ENCODE measurements at regions not wholly inside any gene's neighbourhood (a gene's known extent, or its start where the extent isn't known, plus 50 kb on each side); places are given as distances from the start of the nearest gene placed in this dataset.

DNA sequence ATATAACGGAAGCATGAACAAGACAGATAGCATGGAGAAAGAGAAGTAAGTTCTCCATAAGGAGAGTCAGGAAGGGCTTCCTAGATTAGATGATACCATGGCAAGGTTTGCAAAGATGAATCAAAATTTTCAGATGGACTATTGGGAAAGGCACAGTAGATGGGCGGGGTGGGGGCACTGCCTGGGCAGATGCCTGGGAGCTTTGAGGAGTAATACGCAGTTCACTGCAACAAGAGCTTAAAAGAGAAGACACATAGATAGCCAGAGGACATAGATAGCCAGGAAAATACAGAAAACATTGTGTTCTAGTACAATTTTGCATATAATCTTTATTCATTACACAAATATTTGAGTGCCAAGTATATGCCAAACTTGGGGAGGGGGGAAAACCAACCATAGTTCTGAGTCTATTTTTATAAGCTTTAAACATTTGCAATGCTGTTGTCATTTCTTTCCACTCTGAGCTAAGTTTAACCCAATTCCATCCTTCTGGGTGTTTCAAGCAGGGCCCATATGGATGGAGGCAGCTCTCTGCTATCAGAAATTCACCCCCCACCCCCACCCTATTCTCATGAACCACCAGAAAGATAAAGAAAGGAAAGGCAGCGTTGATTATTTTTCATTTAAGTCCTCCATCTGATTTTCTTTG, 120.6 kb downstream of the NUF2 start:
- Histone ChIP-seq H3K4me1 (ENCODE audit: insufficient read depth, low read length, poor library complexity, severe bottlenecking) (no peaks in the 10 kb centered on the region), H3K9me3 (ENCODE audit: low read length) (no peaks in the 10 kb centered on the region), H3K36me3 (ENCODE audit: insufficient read depth, low read length) (no peaks in the 10 kb centered on the region), H3K27ac (ENCODE audit: low read depth, low read length, poor library complexity, severe bottlenecking) (no peak overlapping the region), H3K4me2 (ENCODE audit: low read length) (no peak overlapping the region), H3K79me2 (ENCODE audit: insufficient read depth, low read depth, low read length) (no peaks in the 10 kb centered on the region), H4K20me1 (ENCODE audit: insufficient read depth, low read length) (no peaks in the 10 kb centered on the region), H2AFZ (ENCODE audit: low read length) (no peak overlapping the region), H3K4me3 (ENCODE audit: low read depth, low read length, poor library complexity, severe bottlenecking) (no peak overlapping the region), H3K9me2 (ENCODE audit: insufficient read depth, low read length) (no peaks in the 10 kb centered on the region)
- ChIA-PET CTCF (ENCODE audit: unreplicated experiment) (no interaction called here), POLR2A (interaction anchor here (0.7 kb wide), 1 partner anchor 12 kb away, joined by 3 read pairs; no protein-coding TSS in a partner anchor)
- no TSS peak for BruUV-seq (replicated peaks)
- TF ChIP-seq EZH2phosphoT487 (IDR thresholded peaks at IDR 0.05; ENCODE audit: borderline replicate concordance, low read depth, low read length) = no peak
- TF ChIP-seq, protein P1, sequence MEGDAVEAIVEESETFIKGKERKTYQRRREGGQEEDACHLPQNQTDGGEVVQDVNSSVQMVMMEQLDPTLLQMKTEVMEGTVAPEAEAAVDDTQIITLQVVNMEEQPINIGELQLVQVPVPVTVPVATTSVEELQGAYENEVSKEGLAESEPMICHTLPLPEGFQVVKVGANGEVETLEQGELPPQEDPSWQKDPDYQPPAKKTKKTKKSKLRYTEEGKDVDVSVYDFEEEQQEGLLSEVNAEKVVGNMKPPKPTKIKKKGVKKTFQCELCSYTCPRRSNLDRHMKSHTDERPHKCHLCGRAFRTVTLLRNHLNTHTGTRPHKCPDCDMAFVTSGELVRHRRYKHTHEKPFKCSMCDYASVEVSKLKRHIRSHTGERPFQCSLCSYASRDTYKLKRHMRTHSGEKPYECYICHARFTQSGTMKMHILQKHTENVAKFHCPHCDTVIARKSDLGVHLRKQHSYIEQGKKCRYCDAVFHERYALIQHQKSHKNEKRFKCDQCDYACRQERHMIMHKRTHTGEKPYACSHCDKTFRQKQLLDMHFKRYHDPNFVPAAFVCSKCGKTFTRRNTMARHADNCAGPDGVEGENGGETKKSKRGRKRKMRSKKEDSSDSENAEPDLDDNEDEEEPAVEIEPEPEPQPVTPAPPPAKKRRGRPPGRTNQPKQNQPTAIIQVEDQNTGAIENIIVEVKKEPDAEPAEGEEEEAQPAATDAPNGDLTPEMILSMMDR (conservative IDR thresholded peaks at IDR 0.05; ENCODE audit: low read length) = no peak
- DNase-seq (ENCODE audit: low spot score) = no peak
- intact Hi-C loops (cut with micrococcal nuclease; ENCODE audit: unreplicated experiment) = no loop called here

DNA sequence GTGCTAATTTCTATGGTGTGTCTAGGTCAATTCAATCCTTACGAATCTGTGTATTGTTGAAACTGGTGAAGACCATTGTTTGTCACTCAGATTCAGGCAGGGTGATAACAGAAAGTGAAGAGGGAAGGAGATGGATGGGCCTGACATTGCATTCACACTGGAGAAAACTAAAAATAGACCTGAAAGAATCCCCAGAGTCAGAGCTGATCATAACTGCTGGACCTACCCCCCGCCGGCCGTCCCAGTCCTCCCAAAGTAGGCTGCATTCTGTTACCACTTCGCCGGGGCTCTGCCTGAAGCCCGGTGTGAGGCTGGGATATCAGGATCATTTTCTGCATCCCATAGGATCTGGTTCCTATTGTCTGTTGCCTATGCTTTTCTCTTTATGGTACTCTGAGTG, 121.1 kb downstream of the NUF2 start:
- Histone ChIP-seq H3K9me3 (ENCODE audit: low read length) (no peaks in the 10 kb centered on the region), H3K27ac (ENCODE audit: low read depth, low read length, poor library complexity, severe bottlenecking) (no peak overlapping the region), H4K20me1 (ENCODE audit: insufficient read depth, low read length) (no peaks in the 10 kb centered on the region), H3K36me3 (ENCODE audit: insufficient read depth, low read length) (no peaks in the 10 kb centered on the region), H2AFZ (ENCODE audit: low read length) (no peak overlapping the region), H3K4me1 (ENCODE audit: insufficient read depth, low read length, poor library complexity, severe bottlenecking) (no peaks in the 10 kb centered on the region), H3K4me3 (ENCODE audit: low read depth, low read length, poor library complexity, severe bottlenecking) (no peak overlapping the region), H3K79me2 (ENCODE audit: insufficient read depth, low read depth, low read length) (no peaks in the 10 kb centered on the region), H3K9me2 (ENCODE audit: insufficient read depth, low read length) (no peaks in the 10 kb centered on the region), H3K4me2 (ENCODE audit: low read length) (no peak overlapping the region)
- TF ChIP-seq EZH2phosphoT487 (IDR thresholded peaks at IDR 0.05; ENCODE audit: borderline replicate concordance, low read depth, low read length) = no peak
- TF ChIP-seq, protein P1 (conservative IDR thresholded peaks at IDR 0.05; ENCODE audit: low read length) = no peak
- ChIA-PET CTCF (ENCODE audit: unreplicated experiment) (no interaction called here), POLR2A (interaction anchor here (0.7 kb wide), 3 partner anchors 11 to 74 kb away, joined by 3 read pairs; no protein-coding TSS in a partner anchor)
- DNase-seq (ENCODE audit: low spot score) = no peak
- intact Hi-C loops (cut with micrococcal nuclease; ENCODE audit: unreplicated experiment) = no loop called here
- BruUV-seq (replicated peaks) = no TSS peak

DNA sequence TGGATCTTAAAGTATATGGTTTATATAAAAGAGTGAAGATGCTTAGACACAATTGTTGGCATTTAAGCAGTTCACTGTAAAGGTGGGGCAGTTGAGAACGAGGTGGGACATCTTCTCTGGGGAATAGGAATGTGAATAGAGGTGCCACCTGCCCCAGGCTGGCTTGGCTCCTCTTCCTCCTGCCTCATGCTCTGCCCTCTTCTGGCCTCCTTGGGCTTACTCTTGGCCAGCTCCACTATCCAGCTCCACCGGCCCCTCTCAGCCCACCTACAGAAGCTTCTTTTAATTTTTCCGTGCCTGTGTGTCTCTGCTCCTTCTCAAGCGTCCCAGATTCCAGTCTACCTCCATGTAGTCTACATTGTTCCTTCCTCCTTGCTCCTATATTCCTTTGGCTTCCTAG, 122.1 kb downstream of the NUF2 start:
- no peaks in the 10 kb centered on the region for H3K36me3 ChIP-seq (ENCODE audit: insufficient read depth, low read length)
- POLR2A ChIA-PET = interaction anchor here (0.7 kb wide), 1 partner anchor 43 kb away, joined by 4 read pairs; no protein-coding TSS in a partner anchor
- TF ChIP-seq, protein P1 (conservative IDR thresholded peaks at IDR 0.05; ENCODE audit: low read length) = no peak
- no peak for TF ChIP-seq EZH2phosphoT487 (IDR thresholded peaks at IDR 0.05; ENCODE audit: borderline replicate concordance, low read depth, low read length)
- H2AFZ ChIP-seq (ENCODE audit: low read length) = no peak overlapping the region
- H3K4me2 ChIP-seq (ENCODE audit: low read length) = no peak overlapping the region
- no peaks in the 10 kb centered on the region for H3K9me3 ChIP-seq (ENCODE audit: low read length)
- no peak overlapping the region for H3K4me3 ChIP-seq (ENCODE audit: low read depth, low read length, poor library complexity, severe bottlenecking)
- CTCF ChIA-PET (ENCODE audit: unreplicated experiment) = no interaction called here
- intact Hi-C loops (cut with micrococcal nuclease; ENCODE audit: unreplicated experiment) = no loop called here
- no peaks in the 10 kb centered on the region for H3K79me2 ChIP-seq (ENCODE audit: insufficient read depth, low read depth, low read length)
- no peaks in the 10 kb centered on the region for H4K20me1 ChIP-seq (ENCODE audit: insufficient read depth, low read length)
- no peak for DNase-seq (ENCODE audit: low spot score)
- no TSS peak for BruUV-seq (replicated peaks)
- no peaks in the 10 kb centered on the region for H3K9me2 ChIP-seq (ENCODE audit: insufficient read depth, low read length)
- H3K4me1 ChIP-seq (ENCODE audit: insufficient read depth, low read length, poor library complexity, severe bottlenecking) = no peaks in the 10 kb centered on the region
- no peak overlapping the region for H3K27ac ChIP-seq (ENCODE audit: low read depth, low read length, poor library complexity, severe bottlenecking)
